Globus pallidus (tissue), 1 donor: ENCODE measurements at regions not wholly inside any gene's neighbourhood (a gene's known extent, or its start where the extent isn't known, plus 50 kb on each side); places are given as distances from the start of the nearest gene placed in this dataset.

Experiments
- DNase-seq: peaks from one replicate; pipeline ENCODE4 v3.0.0-alpha.2; 2015; ENCODE audit warnings: low spot score

DNA sequence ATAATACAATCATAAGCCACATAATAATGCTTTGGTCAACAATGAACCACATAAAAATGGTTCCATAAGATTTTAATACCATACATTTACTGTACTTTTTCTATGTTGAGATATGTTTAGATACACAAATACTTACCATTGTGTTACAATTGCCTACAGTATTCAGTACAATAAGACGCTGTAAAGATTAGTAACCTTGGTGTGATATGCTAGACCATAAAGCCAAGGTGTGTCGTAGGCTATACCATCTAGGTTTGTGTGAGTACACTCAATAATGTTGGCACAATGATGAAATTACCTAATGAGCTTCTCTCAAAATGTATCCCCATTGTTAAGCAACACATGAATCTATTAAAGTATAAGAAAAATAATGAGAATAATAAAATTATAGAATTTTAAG is 662.3 kb downstream of the SATB2 start:
- no peak for DNase-seq

GRCh38 chr2:198791623-198792022 is 666.1 kb downstream of the SATB2 start:
- DNase-seq: no peak

DNA sequence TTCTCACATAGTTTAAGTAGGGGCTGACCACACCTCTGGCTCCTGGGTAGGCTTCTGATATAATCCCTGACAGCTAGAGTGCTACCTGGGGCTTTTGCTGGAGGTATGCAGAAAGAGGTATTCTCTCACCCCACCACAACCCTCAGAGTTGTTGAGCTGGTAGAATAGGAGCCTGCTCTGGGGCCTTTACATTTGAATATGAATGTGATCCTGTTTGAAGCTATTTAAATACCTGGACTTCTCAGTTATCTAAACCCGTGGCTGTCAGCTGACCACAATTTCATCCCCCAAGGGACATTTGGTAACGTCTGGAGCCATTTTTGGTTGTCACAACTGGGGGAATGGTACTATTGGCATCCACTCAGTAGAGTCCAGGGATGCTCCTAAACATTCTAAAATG is 669.1 kb downstream of the SATB2 start:
- DNase-seq: no peak

- DNase-seq: no peak
These were observed 675.0 kb downstream of the SATB2 start for GRCh38 chr2:198782734-198783133.

DNA sequence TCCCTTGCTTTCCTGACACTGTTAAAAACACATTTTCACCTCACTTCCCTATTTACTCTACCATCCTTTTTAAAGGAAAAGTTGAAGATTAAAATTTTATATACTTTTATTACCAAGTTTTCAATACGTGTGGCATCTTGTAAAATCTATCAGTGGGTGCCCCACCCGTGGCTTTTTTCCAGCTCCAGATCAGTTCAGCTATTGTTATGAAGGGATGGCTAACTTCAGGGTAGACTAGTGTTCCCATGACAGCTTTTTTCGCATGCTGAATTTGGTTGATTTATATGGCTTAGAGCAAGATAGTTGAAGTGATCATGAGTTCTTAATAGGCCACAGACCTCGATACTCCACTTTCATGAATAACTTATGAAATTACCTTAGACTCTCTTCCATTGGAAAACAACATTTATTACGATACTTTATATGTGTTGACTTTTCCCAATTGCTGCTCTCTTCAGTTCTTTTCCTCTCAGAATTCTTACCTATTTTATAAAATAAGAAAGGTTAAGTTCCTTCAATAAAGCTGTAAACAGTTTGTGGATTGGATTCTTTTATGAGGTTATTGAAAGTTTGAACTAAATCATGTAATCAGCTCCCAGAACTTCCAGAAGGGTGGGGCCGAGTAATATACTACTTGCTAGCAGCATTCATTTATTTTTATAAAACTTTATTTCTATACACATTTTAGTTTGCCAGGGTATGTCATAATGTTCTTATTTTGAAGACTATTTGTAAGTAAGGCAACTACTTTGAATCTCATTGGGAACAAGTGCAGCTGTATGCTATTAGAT is 680.9 kb downstream of the SATB2 start:
- DNase-seq: no peak

- DNase-seq: no peak
These were observed 682.0 kb downstream of the SATB2 start for GRCh38 chr2:198775737-198776136.

DNA sequence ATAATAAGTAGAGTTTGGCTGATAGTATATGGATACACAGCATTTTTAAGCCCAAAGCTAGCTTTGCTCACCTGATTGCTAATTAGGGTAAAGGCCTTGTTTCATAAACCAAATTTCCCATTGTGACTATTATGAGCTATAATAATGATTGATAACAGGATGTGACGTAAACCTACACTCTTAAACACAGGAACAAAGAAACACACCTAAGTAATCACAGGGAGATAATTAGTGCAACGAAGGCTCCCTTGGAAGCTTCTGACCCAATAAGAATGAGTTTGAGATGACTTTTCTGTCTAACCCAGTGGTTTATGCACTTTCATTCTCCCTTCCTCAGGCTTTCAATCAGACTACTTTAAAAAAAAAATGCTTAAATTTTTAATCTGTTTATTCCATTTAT is 683.2 kb downstream of the SATB2 start:
- DNase-seq: no peak

GRCh38 chr2:198767694-198768093 is 690.0 kb downstream of the SATB2 start:
- DNase-seq: no peak

DNA sequence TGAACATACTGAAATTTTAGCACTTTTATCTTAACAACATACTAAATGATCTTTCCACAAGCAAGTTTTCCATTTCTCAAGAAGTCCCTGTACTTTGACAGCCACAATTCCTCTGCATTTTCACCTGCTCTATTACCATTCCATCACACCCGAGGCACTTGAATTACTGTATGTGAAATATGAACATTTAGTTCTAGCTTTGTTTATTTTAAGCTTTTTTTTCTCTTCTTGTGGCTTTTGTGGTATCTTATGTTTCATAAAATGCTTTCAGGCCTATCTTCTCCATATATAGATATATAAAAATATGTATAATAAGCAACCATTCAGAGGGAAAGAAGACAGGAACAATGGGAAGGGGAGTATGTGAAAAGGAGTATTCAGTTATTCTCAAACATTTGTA is 693.9 kb downstream of the SATB2 start:
- DNase-seq: no peak

- DNase-seq: no peak
These were observed 695.3 kb downstream of the SATB2 start for GRCh38 chr2:198762441-198762840.

DNA sequence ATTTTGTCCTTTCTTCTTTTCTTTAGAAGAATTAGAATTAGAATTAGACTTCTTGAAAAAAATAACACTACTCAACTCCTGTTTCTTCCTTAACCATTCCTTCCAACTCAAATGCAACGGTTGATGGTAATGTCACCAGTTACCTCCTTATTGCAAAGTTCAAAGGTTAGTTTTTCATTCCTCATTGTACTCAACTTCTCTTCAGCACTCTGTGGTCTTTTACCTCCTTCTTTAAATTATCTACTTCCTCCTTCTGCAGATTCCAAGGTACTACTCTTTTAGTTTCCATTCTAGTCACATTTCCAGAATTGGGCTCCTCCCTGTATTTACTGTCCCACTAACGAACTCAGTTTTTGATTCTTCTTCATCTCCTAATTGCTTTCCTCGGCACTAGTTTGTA is 700.7 kb downstream of the SATB2 start:
- DNase-seq: no peak

- DNase-seq: no peak
These were observed 701.6 kb downstream of the SATB2 start for GRCh38 chr2:198756166-198756565.

GRCh38 chr2:198753101-198753500 is 704.6 kb downstream of the SATB2 start:
- no peak for DNase-seq

GRCh38 chr2:198749364-198749763 is 708.4 kb downstream of the SATB2 start:
- DNase-seq: no peak

DNA sequence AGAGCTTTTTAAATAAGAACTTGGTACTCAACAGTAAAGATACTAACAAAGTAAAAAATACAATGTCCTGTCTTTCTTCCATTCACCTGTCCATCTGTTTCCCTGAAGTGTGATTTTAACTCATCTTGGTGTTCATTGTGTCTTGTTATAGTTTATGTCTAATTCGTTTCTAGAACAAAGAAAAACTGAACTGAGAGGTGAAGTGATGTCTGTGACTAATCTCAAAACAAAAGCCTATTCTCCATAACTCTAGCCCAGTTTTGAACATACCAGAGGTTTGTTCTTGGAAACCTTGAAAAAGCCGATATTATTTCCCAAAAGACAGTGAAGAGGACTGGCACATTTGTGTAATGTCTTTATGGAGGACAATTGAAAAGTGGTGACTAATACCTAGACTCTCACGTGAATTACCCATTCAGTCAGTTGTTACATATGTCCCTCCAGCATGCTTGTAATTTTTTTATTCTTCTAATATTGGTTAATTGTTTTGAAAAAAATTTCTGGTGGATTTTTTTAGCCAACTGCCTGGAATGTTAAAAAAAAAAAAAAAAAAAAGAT is 725.8 kb downstream of the SATB2 start:
- DNase-seq: no peak

GRCh38 chr2:198720266-198720665 is 737.5 kb downstream of the SATB2 start:
- DNase-seq: no peak

DNA sequence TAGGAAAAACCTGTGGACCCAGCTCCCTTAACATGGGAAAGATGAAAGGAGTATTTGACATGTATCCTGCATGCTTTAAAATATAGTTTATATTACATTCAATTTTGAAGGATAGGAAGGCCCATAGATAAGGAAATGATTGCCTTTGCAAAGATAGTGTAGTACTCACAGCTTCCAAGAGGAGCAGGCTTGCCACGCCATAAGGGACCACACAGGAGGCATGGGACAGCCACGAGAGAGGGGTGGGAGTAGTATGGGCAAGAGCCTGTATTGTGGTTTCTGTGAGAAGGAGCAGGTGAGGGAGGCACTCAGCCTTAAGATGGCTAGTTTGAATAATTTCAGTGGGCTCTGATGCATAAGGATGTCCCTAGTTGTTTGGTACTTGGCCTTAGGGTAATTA is 740.3 kb downstream of the SATB2 start:
- DNase-seq: no peak

DNA sequence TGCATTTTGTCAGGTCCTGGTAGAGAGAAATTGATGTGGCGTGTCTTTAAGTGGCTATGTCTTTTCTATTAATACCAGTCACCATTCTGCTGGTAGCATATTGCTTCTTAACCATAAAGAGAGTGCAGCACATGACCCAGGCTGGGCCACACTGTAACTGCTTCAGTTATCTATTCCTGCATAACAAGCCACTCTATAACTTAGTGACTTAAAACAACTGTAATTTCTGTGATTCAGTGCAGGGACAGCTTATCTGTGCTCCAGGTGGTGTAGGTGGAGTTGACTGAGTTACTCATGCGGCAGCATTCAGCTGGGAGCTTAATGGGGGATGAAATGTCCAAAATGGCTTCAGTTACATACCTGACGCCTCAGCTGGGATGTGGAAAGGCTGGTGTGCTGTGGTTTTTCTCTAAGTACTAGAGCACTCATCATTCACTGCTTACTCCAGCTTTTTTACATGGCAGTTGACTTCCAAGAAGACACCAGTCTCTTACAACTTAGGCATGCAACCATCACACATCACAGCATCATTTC is 742.4 kb downstream of the SATB2 start:
- no peak for DNase-seq

- no peak for DNase-seq
These were observed 745.3 kb downstream of the SATB2 start for GRCh38 chr2:198712485-198712884.

DNA sequence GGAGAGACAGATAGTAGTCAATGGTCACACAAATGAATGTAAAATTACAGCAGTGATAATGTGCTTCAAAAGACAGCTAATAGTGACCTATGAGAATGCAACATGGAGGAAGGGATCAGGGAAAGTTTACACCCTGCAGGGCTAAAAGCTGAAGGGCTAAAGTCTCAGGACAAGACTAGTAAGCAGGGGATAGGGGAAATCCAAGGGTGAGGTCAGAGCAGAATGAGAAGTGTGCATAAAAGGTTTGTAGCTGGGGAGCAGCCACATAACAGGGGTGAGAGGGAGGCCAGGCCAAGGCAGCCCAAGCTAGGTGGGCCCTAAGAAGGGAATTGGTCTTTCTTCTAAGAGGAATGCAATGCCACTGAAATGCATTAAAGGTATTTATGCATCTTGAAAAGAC is 746.3 kb downstream of the SATB2 start:
- DNase-seq: no peak

DNA sequence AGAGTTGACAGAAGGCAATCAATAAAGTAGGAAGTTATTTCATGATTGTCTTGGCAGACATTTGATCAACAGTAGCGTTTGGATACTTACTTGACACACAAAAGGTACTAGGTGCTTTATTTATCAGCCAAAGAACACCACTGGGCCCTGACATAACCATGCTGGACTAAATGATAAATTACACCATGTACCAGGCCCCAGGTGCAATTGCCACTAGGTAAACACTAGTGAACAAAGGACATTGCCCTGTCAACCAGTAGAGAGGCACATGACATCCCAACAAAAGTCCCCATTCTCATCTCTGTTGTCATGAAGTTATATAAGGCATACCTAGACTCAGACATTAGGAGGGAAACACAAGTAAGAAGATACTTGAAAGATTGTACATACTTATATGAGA is 747.2 kb downstream of the SATB2 start:
- no peak for DNase-seq

- DNase-seq: no peak
These were observed 751.2 kb downstream of the SATB2 start for GRCh38 chr2:198706476-198707082.

DNA sequence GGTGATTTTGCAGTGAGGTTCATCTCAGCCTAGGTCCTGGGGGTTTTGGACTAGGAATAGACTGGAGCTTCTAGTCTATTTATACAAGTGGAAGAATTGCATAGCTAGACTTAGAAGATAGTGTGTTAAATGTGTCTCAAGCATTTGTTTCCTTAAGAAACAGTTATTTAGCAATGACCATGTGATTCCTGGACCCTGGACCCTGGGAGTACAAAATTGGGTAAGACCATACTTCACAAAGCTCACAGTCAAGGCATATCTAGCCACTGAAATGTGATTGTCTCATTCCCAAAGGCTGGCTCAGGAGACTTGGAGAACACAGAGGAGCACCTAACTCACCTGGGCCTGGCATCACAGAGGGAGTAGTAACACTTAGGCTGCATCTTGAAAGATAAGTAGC is 754.5 kb downstream of the SATB2 start:
- no peak for DNase-seq
